ENCODE measurements at regions not wholly inside any gene's neighbourhood (a gene's known extent, or its start where the extent isn't known, plus 50 kb on each side); places are given as distances from the start of the nearest gene placed in this dataset.

DNA sequence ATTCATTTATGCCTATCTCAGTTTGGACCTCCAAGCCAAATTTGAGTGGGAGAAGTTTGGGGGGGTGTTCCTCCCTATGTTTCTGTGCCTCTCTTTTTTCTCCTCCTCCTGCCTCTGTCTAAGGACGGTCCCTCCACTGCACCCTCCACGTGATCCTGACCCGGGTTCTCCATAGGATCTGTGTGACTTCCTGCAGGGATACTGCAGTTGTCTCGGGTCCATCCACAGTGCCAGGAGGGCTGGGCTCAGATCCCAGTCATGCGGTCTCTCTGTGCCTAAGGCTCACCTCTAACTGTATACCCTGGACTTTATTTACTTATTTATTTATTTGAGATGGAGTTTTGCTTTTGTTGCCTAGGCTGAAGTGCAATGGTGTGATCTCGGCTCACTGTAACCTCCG, 1354.5 kb downstream of the BRD1 start:
- H3K4me3 ChIP-seq (ENCODE audit: low read depth, low read length) = no peak overlapping the region

DNA sequence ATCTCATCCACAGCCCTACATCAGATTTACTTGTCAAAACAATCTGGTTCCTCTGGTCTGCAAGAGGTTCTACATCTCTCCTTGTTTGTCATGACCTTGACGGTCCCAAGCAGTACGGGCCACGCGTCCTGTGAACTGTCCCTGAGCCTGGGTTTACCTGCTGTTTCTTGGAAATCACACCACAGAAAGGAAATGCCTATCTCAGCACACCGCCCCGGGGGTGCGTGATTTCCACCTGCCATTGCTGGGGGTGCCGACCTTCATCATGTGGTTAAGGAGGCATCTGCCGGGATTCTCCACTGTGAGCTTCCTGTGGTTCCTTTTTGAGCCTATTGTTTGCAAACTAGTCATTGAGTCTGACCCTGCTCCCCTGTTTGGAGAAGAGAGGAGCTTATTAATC, 1363.4 kb downstream of the BRD1 start:
- no peak overlapping the region for H3K4me3 ChIP-seq (ENCODE audit: low read depth, low read length)

DNA sequence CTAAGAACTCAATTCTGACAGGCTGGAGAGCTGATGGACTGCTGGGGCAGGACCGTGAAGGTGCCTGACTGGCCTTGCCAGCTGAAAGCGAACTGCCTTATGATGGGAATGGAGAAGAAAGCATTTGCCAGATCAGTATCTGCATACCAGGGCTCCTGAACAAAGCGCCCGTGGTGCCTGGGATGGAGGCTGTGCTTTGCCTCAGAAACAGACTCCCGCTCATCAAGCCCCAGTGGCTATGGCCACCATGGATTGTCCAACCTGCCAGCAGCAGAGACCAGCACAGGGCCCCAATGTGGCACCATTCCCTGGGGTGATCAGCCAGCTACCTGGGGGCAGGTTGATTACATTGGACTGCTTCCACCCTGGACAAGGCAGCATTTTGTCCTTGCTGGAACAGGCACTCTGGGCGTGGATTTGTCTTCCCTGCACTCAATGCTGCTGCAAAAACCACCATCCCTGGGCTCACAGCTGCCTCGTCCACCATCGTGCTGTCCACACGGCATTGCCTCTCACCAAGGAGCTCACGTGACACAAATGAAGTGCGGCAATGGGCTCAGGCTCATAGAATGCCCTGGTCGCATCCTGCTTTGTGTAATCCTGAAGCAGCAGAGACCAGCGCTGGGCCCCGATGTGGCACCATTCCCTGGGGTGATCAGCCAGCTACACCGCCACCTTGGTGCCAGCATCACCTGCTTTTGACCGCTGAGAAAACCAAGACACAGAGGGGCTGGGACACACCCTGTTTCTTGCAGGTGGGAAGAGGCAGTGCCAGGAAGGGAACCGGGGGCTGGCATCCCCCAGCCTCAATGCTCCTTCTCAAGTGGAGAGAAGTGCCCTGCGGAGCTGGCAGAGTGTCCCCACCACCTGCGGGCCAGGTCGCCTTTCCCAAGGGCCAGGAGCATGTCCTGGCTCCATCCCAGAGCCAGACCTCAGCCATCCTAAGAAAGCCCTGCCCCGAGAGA, 1367.5 kb downstream of the BRD1 start:
- no peak overlapping the region for H3K4me3 ChIP-seq (ENCODE audit: low read depth, low read length)

DNA sequence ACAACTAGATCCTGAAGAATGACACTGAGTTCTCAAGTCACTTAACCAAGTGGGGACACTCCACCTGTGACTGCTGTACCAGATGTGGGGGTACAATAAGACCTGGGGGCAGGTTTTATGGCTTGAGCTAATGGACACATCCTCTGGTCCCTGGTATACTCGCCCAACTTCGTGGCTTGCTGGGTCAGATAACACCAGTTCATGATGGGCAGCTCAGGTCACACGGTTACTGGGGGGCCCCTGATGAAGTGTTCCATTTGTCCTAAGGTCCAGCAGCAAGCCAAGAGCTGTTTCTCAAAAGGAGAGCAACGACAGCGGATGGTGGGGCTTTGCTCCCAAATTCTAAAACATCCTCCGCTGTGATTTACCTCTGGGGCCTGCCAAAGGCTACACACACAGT, 1368.4 kb downstream of the BRD1 start:
- H3K4me3 ChIP-seq (ENCODE audit: low read depth, low read length) = no peak overlapping the region

DNA sequence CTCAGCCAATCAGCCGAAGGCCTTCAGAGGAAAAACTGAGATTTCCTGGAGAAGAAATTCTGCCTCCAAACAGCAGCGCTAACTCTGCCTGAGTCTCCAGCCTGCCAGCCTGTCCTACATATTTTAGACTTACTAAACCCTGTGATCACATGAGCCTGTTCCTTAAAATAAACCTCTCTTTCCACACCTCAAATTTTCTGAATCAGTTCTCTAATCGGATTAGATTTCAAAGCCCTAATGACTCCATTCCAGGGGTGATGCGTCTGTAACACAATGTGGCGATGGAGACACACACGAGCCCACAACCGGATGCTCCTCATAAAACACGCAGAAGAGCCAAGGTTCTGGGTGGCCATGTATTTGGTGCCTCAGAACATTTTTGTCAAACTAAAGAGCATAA, 1371.2 kb downstream of the BRD1 start:
- no peak overlapping the region for H3K4me3 ChIP-seq (ENCODE audit: low read depth, low read length)

DNA sequence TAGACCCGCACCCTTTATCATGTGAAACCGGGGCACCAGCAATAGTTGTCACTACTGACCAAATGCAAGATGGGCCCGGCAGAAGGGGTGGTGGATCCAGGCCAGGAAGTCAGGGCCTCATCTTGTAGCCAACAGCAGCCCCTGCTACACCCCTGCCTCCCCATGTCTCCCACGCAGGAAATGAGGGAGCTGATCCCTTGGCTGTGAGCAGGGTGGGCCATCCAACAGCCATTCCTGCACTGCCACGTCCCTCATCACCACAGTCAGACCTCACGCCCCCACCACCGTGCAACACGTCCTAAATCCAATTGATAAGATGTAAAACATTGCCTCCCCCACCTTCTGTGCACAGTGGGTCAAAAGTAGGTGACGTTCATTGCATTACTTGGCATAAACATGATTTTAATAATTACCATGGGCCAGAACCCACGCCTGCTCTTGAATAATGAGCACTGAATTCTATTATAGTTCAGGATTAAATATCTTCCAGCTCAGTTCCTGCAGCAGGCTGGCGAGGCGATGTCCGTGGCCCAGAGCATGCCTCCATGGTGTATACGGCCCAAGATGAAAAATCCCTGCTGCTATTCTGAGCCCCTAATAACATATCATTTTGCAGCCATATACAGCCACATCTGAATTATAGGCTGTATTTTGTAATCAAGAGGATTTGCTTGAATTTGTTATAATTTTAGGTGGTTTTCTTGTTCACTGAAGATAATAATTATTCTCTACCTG, 1373.8 kb downstream of the BRD1 start:
- no peak overlapping the region for H3K4me3 ChIP-seq (ENCODE audit: low read depth, low read length)

DNA sequence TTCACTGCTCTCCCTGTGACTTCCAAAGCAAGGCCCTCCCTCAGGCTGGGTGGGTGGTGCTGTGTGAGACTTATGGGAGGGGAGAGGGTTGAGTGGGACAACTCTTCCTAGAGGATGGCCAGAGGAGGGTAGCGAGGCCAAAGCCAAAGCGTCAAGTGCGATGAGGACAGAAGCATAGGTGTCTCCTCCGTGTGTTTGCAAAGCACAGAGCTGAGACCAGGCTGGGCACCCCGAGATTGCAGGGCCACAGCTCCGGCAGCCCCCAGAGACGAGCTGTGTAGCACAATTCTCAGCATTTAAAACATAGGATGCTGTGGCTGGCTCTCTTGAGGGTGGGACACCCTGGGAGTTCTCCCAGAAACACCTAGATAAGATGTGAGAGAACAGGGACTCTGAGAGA, 1374.5 kb downstream of the BRD1 start:
- H3K4me3 ChIP-seq (ENCODE audit: low read depth, low read length) = no peak overlapping the region

DNA sequence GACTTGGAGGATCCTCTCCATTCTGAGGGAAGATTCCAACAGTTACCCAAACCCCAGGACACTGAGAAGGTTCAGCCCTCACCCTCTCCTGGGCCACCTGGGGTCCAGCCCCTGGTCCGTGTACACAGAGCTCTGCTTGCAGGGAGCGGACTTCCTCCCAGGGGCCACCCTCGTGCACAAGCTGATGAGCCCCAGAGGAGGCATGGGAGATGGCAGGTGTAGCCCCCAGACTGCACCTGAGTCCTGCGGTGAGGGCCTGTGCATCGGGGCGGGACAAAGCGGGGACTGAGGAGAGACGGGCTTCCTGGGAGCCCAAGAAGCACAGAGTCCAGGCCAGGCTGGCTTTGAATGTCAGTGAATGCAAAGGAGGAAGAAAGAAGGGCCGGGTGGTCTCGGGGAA, 1374.9 kb downstream of the BRD1 start:
- H3K4me3 ChIP-seq (ENCODE audit: low read depth, low read length) = no peak overlapping the region

DNA sequence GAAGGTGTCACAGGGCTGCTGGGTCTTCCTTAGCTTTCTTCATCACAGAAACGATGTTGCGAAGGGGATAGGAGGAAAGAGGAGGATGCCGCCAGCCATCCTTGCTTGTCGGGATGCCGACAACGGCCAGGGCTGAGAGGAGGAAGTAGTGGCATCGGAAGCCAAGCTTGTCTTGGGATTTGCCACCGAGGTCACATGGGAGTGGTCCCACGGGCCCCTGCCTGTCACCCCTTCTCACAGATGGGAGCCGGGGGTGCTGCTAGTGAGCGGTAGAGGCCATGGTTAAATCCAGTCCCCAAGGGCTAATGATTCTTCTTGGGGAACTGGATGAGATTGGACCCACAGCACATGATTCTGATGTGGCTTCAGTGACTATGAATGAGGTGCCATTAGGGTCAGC, 1375.8 kb downstream of the BRD1 start:
- no peak overlapping the region for H3K4me3 ChIP-seq (ENCODE audit: low read depth, low read length)

DNA sequence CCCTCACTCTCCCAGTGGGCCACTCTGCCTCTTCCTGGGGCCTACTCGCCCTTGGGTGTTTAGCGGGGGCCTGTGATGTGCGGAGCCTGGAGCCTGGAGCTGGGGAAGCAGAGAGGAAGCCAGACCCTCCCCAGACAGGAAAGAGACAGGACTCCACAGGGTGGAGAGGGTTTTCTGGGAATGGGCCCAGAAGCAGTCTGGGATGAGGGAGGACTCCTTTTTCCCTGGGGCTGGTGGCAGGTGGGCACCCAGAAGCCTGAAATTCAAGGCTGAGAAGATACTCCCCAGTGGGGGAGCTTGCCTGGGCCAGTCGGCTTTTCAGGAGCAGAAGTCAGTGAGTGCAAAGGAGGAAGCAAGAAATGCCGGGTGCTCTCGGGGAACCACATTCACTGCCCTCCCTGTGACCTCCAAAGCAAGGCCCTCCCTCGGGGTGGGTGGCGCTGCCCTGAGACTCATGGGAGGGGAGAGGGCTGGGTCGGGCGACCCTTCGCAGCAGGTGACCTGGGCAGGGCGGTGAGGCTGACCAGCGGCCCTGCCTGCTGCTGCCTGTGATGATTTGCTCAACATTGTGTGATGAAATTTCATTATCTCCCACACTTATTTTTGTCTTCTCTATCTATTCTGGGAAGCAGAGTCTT, 1377.4 kb downstream of the BRD1 start:
- H3K4me3 ChIP-seq (ENCODE audit: low read depth, low read length) = no peak overlapping the region

DNA sequence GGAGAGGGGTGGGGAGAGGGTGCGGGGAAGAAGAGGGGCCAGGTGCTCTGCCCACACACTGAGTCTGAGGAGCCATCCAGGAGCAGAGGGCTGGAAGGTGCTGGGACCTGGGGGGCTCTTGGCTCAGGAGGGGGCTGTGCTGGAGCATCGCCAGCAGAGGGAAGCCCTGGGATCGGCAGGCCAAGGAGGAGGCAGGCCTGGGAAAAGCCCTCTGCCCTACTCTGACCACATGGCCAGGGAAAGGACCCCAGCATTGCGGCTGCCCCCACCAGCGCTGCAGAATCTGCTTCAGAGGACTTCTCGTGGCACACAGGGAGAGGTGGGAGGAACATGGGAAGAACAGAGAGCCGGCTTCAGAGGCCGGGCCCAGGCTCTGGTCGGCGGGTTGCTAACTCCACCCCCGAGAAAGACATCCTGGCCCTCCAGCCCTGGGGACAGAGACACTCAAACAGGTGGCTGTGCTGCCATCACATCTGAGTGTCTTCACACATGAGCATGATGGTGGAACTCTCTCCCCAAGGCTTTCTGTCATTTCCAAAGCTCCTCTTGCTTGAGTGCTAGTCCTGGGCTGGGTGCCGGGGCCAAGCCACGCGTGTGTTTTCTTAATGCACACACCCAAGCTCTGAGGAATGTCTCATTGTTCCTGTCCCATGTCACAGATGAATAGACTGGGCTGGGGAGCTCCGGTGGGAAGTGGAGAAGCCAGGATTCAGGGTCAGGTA, 1378.0 kb downstream of the BRD1 start:
- no peak overlapping the region for H3K4me3 ChIP-seq (ENCODE audit: low read depth, low read length)

DNA sequence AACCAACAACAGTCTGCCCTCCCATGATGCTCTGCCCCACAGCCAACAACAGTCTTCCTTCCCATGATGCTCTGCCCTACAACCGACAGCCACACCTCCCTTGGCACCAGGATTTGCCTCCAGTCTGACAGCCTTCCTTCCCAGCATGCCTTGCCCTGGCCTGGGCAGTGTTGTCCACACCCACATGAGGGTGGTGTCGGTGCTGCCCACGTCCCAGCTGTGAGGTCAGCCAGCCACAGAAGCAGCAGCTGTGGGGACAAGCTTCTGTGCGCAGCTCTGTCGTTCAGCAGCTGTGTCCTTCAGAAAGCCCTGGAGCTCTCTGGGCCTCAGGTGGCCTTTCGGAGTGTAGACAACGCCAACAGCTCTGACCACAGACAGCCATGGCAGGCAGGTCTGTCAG, 1378.9 kb downstream of the BRD1 start:
- H3K4me3 ChIP-seq (ENCODE audit: low read depth, low read length) = no peak overlapping the region

DNA sequence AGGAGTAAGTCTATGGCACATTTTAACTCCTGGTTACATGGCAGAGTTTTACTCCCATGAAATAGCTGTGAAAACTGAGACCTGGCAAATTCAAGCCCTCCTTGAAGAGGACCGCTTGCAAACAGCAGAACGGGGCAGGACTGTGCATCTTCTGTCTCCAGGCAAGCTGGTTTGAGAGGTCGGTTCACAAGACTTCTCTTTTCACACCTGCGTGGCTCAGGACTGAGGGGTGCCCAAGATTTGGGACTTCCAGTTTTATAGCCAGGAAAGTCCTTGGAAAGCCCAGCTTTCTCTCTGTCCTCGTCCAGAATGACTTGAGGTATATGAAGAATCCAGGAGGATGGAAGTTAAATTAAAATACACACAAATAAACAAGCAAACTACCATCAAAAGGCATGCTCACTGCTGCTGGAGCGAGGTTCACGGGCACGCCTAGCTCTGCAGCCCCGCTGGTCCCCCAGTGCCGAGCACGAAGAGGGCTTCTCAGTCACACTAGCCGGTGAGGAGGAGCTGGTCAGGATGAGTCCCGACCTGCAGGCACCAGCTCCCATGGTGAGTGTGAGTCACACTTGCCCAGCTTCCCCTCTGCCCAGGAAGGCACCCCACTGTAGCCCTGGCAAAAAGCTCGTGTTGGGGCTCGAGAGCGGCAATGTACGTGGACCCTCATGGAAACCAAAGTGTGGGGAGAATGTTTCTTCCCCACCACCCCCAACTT, 1382.4 kb downstream of the BRD1 start:
- no peak overlapping the region for H3K4me3 ChIP-seq (ENCODE audit: low read depth, low read length)

DNA sequence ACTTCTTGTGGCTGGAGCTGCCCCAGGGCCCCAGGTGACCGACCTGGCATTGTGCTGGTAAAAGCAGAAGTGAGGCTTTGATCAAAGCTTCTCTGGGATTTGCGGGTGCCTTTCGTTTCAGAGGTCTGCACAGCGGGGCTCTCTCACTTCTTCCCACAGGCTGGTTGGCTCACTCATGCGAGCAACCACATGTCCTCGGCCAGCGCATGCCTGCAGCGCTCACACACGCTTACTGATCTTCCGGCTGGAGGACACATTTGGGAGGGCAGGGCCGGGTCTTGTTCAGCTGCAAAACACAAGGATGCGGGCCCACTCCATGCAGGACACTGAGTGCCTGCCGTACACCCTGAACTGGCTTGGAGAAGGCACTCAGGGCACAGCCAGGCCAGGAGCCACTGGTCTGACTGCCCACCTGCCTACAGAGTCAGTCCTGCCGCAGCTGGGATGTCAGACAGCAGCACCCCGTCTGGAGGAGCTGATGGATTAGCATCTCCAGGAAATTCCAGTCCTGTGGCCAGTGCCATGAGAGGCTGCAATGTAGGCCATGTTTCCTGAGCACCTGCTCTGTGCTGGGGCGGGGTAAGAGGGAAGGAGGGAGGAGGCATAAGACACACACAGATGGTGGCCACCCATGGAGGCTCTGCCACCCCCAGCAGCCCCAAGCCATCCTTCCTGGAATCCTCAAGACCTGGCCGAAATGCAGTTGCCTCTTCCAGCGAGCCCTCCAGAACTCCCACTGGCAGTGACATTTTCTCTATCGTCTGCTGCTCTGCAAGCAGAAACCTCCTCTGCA, 1383.2 kb downstream of the BRD1 start:
- no peak overlapping the region for H3K4me3 ChIP-seq (ENCODE audit: low read depth, low read length)

DNA sequence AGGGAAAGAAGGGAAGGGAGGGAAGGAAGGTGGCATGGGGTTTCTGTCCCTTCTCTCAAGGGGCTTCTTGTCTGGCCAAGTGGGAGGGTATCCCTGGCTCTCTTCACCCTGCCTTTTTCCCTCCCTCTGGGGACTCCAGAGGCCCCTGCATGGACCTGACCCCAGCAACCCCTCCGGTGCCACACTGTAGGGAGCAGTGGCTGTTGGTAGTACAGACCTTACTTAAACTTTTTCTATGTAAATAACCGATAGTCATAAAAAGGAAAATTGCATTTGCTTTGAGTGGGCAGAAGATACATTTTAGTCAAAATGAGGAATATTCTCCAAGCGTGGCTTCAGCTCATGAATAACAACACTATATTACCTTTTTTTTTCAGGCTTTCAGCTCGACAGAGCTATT, 1384.0 kb downstream of the BRD1 start:
- no peak overlapping the region for H3K4me3 ChIP-seq (ENCODE audit: low read depth, low read length)

DNA sequence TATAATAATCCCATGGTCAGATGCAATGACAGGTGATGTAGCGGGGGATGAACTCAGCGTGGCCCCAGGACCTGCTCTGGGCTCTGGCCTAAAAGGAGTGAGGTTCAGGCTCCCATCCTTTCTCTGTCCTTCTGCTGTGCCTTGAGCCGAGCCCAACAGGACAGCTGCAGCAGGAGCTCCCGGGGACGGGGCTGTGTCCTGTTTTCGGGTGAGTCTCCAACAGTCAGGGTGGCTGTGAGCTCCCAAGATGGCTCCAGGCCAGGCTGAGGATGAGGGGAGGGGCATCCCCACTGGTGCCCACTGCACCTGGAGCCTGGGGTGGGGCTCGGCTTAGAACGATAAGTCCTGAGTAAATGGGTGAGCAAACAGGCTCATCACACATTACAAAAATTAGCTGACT, 1385.0 kb downstream of the BRD1 start:
- no peak overlapping the region for H3K4me3 ChIP-seq (ENCODE audit: low read depth, low read length)

DNA sequence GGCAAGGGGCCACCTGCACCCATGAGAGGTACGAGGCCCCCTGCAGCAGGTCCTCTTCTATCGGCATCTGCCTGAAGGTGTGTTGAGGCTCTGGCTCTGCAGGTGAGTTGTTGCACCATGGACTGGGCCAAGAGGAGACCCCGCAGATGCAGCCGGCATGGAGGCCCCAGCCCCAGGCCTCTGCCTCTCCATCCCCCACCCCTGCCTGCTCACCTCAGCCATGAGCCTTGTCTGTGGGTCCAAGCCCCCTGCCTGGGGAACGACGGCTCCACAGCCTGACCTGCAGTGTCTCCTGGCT, 1386.2 kb downstream of the BRD1 start:
- no peak overlapping the region for H3K4me3 ChIP-seq (ENCODE audit: low read depth, low read length)

DNA sequence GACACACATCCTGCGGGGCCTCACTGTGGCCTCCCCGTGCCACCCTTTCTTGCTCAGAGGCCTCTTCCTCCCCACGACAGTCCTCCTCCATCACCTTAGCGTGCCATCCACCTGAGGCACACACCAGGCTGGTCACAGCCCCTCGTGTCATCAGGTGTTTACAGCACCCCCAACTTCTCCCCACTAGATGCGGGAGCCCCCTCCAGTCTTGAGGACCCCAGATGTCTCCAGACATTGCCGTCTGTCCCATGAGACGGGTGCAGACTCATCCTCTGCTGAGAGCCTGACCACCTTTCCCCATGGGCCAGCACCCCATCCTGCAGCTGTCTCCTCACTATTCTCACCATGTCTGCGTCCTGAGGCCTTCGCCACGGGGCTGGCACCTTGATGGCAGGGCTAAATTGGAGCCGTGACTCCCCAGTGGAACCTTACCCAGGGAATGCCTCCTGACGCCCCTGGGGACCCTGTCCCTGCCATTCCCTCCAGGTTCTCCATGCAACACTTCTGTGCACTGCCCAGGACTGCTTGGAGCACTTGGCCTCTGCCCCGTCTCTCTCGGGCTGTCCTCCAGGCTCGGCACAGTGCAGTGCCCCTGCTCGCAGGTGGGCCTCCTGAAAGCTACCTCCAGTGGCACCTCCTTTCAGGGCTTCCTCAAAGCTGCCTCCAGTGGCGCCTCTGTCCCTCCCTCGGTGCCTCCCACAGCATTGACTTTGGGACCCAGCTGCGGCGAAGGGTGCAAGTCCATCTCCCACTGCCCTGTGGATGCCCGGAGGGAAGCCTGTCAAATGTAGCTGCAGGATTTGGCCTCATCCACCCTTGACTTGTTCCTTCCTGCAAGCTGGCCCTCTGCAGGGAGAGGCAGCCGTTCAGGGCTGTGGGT, 1386.8 kb downstream of the BRD1 start:
- no peak overlapping the region for H3K4me3 ChIP-seq (ENCODE audit: low read depth, low read length)

DNA sequence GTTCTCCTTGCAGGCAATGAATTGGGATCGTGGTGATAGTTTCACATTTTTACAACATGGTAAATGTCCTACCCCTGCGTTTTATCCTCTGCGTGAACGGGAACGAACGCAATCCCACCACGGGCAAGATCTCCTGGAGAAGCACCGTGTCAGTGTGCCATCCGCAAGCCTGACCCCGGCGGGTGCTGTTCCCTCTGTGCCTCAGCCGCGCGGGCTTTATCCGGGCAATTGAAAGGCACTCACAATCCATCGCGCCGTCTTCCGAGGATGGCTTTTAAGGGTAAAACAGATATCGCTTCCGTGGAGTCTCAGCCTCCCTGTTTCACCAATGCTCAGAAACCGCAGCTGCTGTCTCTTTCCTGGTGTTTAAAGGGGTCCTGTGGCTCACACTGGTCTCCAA, 1387.5 kb downstream of the BRD1 start:
- no peak overlapping the region for H3K4me3 ChIP-seq (ENCODE audit: low read depth, low read length)
